AG04449 (cell line): ENCODE measurements at regions not wholly inside any gene's neighbourhood (a gene's known extent, or its start where the extent isn't known, plus 50 kb on each side); places are given as distances from the start of the nearest gene placed in this dataset.

Source experiments
- CTCF ChIA-PET: fragments of 350-600 bp; formaldehyde crosslinking; extraction: SDS; loops from one replicate; lab custom pipeline; 2021; ENCODE audit warnings: antibody characterized with exemption; lab: Yijun Ruan, JAX
- POLR2A ChIA-PET: fragments of 400-600, 350-600 bp; formaldehyde crosslinking; extraction: SDS; loops from one replicate; lab custom pipeline; 2020; ENCODE audit warnings: antibody characterized with exemption, inconsistent platforms; lab: Yijun Ruan, JAX
- DNase-seq: peaks from one replicate; pipeline ENCODE4 v3.0.0-alpha.2; 2010; ENCODE audit warnings: low read depth, low spot score
- H3K4me3 ChIP-seq: 2 replicates; pipeline ENCODE4 v1.5.1; 2011; ENCODE audit warnings: low read depth, mild to moderate bottlenecking, control low read depth, low read length
- TF ChIP-seq, protein P1 (sequence below): IDR thresholded peaks from one replicate; pipeline ENCODE4 v1.5.1; 2011; ENCODE audit warnings: mild to moderate bottlenecking, moderate library complexity, low read length, control low read depth, inconsistent platforms; ENCODE audit not compliant: insufficient read depth; ENCODE audit errors: missing control alignments

DNA sequence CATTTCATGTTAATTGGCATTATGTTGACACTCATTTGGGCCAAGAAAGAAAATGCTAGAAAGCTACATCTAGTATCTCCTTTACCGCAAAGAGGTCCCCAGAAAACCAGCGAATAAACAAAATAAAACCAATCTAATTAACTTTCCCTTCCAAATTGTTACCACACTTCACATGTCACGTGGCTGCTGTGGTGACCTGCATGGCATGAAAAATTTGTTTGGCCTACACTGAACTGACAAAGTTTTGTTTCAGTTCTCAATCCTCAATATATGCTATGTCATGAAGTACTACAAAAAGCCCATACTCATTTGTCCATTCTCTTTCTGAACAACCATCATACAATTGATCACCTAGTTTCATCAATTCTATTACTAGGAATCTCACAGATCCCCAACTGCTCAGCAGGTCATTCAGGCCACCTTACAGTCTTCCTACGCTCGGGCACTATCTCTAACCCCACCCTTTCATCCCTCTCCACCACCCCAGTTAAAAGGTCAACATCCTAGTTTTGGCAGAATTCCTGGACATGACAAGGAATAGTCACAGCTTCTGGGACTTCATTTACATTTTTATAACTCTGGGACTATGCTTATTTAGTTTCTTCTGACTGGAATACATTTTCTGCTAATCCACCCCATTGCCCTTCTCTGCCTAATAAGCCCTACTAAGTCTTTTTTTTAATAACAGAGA lies 480.4 kb downstream of the IGSF11 start:
- ChIA-PET CTCF (no interaction called here), POLR2A (no interaction called here)
- H3K4me3 ChIP-seq: no peak overlapping the region
- TF ChIP-seq, protein P1, sequence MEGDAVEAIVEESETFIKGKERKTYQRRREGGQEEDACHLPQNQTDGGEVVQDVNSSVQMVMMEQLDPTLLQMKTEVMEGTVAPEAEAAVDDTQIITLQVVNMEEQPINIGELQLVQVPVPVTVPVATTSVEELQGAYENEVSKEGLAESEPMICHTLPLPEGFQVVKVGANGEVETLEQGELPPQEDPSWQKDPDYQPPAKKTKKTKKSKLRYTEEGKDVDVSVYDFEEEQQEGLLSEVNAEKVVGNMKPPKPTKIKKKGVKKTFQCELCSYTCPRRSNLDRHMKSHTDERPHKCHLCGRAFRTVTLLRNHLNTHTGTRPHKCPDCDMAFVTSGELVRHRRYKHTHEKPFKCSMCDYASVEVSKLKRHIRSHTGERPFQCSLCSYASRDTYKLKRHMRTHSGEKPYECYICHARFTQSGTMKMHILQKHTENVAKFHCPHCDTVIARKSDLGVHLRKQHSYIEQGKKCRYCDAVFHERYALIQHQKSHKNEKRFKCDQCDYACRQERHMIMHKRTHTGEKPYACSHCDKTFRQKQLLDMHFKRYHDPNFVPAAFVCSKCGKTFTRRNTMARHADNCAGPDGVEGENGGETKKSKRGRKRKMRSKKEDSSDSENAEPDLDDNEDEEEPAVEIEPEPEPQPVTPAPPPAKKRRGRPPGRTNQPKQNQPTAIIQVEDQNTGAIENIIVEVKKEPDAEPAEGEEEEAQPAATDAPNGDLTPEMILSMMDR: no peak
- no peak for DNase-seq

DNA sequence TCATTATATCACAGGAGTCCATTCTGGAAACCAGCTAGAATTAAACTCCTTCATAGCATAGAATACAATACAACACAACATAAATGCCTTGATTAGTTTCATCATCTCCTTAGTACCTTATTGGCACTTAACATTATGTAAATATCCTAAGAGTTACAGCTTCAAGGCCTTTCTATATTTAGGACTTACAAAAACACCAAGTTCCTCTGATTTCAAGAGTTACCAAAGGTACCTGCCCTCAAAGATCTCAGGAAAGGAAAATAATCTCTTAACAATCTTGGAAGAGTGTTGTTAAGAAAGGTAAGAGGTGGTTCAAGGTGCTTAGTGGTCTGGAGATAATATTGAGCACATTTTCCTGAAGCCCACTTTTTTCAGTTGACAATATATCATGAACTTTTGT lies 477.7 kb downstream of the IGSF11 start:
- TF ChIP-seq, protein P1: no peak
- POLR2A ChIA-PET: no interaction called here
- CTCF ChIA-PET: no interaction called here
- no peak for DNase-seq
- H3K4me3 ChIP-seq: no peak overlapping the region

DNA sequence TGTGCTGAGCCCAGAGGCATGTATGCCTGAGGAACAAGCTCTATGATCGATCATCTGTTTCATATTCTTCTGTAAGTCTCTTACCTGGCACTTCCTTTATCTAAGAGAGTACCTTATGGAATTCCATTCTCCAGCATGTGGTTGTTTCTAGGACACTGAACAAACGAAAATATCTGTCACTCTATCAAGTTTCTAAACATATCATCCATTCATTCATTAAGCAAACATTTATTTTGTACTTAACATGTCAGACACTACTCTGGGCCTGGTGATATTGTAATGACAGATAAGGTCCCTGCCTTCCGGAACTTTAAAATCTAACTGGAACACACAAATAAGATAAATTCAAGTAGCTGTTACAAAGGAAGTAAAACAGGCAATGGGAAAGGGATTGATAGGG lies 477.1 kb downstream of the IGSF11 start:
- ChIA-PET POLR2A (no interaction called here), CTCF (no interaction called here)
- TF ChIP-seq, protein P1: no peak
- H3K4me3 ChIP-seq: no peak overlapping the region
- no peak for DNase-seq

DNA sequence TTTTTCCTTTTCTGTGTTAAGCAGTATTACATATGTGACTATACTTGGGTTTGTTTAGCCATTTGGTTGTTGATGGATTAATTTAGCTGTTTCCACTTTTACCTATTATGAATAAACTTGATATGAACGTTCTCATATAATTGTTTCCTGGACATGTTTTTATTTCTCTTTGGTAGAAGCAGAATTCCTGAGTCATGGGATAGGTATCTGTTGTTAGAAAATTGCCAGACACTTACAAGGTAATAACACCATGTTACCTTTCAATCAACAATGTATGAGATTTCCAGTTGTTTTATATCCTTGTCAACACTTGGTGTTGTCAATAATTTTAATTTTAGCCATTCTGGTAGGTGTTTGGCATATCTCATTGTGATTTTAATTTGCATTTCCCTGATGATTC lies 475.4 kb downstream of the IGSF11 start:
- TF ChIP-seq, protein P1: no peak
- ChIA-PET CTCF (no interaction called here), POLR2A (no interaction called here)
- DNase-seq: no peak
- no peak overlapping the region for H3K4me3 ChIP-seq

DNA sequence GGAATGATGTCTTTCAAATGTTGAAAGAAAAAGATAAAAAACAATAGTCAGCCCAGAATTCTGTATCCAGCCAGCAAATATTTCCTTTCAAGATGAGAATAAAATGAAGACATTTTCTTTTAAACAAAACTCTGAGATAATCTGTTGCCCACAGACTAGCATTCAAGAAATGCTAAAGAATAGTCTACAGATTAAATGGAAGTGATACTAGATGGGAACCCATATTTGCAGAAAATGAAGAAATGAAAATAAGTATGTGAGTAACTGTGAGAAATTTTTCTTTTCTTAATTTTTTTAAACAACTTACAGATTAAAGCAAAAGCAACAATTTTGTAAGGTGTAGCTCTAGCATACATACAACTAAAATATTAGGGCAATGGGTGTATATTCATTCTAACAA lies 469.8 kb downstream of the IGSF11 start:
- no peak for DNase-seq
- TF ChIP-seq, protein P1: no peak
- CTCF ChIA-PET: no interaction called here
- POLR2A ChIA-PET: no interaction called here
- no peak overlapping the region for H3K4me3 ChIP-seq

DNA sequence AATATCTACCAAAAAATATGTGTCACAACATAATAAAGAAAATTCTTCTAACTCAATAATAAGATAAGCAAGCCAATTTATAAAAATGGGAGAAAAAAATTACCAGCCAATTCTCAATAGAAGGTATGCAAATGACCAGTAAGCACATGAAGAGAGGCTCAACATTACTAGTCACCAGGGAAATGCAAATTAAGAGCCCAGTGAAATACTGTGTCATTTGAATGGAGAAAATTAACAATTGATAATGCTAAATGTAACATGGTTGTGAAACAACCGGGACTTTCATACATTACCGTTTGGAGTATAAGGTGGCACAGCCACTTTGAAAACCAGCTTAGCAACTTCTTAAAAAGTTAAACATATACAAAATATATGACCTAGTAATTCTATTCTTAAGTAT lies 460.7 kb downstream of the IGSF11 start:
- no peak overlapping the region for H3K4me3 ChIP-seq
- TF ChIP-seq, protein P1: no peak
- ChIA-PET CTCF (no interaction called here), POLR2A (no interaction called here)
- DNase-seq: no peak
